ENCODE measurements at regions not wholly inside any gene's neighbourhood (a gene's known extent, or its start where the extent isn't known, plus 50 kb on each side); places are given as distances from the start of the nearest gene placed in this dataset.
A peak's percentile ranks its signal among the peaks of the same experiment; 100 is the strongest.

DNA sequence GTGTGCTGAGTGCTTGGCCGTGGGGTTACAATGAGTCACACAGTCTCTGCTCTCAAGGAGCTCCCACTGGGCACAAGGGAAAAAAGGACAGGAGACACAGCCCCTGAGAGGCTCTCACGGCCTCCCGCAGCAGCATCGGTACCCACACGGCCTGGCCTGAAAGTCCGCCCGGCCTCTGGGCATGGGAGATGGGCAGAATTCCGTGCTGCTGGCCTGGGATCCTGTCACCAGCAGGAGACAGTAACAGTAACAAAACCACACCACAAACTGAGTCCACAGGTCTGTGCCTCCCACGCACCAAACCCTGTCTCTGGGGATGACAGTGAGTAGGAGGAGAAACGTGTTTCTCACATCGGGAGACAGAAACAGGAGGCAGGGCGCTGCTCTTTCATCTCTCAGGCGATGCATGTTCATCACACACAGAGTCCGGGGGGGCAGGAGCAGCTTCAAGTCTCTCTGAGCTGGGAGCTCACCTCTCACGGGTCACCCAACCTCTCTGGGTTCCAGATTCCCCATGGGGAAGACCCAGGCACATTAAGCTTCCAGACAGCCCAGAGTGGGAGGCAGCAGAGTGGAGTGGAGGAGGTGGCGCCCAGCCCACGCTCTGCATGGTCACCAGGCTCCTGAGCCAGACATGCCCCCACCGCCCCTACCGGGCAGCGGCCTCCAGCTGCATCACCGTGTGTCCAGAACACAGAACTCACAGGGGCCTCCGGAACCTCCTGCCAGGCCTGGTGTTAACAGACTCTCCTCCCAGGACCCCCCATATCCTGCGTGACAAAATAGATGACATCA, 124.7 kb upstream of the VSTM2B start:
- DNase-seq = no peak

DNA sequence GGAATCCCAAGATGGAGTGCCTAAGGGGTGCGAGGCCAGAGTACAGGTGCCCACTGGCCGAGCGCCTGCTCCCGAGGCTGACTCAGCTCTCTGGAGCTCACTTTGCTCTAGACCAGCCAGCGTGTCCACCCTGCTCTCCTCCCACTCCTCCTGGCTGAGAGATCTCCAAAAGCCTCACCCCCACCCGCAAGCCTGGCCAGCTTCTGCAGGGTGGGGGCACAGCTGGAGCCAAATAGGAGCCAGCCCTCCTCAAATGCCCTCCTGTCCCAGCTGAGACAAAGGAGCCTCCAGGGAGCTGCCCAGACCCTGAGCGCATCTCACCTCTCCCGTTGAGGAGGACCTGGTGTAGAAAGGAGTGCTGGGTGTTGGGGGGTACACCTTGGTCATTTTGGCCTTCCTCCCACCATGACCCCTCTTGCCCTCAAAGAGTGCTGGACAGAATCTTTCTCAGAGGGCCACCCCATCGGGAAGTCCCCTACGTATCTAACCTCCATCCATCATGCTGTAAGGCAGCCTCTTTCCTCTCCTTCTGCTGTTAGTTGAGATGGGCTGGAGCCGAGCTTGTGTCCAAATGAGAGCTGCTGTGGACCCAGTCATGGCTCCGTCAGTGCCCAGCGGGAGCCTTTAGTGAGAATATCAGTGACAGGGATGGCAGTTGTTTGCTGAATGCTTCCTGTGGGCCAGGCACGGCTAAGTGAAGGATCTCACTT, 123.9 kb upstream of the VSTM2B start:
- no peak for DNase-seq

DNA sequence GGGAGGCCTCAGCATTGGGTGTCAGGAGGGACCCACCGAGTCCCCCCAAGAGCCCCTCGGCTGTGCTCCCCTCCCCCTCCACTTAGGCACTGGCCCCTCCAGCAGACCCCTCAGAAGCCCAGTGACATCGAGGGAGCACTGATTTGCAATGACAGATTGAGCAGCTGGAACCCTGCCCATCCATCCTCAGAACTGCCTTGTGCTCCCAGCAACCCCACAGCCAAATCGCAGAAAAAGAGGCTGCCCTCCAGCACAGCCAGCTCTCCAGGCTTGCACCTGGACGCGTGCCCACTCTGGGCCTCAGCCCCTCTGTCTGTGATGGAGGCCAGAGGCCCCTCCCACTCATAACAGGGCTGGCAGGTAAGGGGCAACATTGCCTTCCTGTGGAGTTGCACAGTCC, 123.2 kb upstream of the VSTM2B start:
- DNase-seq = no peak

DNA sequence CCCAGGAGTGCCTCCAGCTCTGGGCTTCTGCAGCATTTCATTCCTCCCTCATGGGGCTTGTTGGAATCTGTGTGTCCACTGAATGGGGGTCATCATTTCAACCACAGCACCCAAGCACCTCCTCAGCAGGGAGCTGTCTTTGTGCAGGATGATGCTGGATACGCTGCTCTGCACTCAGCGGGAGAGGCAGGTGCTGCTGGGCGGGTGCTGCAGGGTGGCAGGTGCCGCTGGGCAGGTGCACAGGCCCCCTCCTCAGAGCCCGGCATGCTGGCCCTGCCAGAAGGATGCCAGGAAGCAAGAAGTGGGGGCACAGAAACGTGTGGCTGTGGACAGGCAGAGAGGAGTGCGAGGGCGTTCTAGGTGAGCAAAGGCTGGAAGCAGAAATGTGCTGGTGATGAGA, 121.8 kb upstream of the VSTM2B start:
- no peak for DNase-seq

DNA sequence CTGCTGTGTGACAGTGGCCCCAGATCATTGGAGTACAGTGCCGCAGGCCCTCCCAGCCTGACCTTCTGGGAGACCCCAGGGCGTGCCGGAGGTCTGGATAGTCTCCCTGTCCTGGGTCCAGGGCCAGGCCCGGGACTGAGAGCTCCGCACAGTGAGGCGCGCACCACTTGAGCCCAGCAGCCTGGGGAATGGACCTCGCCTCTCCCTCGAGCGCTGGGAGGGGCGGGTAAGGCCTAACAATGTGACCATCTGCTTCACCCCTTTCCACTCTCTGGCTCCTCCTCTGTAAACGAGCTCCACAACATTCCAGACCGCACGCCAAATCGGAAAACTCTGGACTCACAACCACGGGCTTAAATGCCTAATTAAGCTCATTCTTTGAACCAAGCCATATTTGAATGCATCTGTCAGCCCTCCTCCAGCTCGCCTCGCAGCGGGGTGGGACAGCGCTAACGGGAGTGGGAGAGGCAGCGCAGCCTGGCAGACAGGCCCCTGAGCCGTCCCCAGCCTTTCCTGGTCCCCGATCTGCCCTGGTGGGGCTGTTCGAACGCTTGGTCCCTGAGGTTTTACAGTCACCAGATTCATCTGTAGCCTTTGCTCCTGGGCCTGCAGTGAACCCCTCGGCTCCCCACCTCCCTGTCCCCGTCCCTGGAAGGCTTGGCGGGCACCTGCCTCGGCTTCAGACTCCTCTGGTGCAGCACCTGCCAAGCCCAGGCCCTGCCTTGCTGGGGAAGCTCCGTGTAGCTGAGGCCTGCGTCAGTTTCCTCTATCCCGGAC, 120.7 kb upstream of the VSTM2B start:
- peak; percentile 84 for DNase-seq

DNA sequence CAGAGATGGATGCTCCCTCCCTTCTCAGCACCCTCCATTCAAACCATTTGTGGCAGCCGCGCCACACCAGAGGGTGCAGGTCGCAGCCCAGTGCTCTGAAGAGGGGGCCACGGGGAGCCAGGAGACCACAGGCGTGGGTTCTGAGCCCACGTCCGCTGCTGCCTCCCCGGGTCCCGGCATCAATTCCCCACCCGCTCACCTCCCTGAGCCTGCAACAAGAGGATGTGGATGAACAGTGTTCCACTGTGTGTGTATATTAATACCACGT, 120.1 kb upstream of the VSTM2B start:
- no peak for DNase-seq

DNA sequence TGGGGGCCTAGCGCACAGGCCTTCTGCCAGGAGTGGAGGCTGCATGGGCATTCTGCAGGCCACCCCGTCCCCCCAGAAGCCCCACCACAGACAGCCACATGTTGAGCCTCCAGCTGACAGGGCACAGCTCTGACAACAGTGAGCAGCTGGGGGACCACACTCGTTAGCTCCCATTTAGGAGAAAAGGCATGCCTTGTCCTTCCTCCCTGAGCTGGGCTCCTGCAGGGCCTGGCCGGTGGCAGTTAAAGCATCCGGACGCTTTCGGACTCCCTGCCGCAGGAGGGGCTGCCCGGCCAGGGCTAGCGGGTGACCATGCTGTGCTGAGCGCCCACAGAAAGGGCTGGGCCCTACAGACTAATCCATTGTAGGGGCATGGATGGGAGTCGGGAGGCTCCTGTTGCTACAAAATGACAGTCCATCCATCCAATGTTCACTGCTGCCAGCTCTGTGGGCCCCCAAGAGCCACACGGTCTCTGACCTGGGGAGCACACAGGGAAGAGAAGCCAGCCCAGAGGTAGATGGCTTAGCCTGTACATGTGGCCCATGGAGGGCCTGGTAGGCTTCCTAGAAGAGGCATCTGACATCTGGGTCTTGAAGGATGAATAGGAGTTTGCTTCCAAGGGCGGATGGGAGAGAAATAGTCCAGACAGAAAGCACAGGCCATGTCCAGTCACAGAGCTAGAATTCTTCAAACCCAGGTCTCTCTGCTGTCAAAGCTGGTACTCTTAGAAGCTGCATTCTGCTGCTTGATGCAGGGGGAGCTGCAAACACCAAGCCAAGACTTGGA, 116.5 kb upstream of the VSTM2B start:
- DNase-seq = no peak

DNA sequence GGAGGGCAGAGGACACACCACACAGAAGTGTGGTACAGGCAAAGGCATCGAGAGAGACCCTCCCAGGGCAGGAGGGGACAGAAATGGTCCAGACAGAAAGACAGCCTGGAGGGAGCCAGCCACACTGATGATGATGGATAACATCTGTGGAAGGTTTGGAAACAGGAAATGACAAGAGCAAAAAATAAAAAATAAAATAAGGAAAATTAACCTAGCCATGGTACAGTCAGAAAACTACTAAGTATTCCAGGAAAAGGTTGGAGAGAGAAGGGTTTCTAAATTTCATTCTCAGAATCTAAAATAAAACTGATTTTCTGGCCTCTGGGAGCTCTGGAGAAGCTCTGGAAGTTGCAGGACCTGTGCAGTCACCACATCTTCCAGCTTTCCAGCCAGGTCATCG, 115.2 kb upstream of the VSTM2B start:
- peak; percentile 36 for DNase-seq

DNA sequence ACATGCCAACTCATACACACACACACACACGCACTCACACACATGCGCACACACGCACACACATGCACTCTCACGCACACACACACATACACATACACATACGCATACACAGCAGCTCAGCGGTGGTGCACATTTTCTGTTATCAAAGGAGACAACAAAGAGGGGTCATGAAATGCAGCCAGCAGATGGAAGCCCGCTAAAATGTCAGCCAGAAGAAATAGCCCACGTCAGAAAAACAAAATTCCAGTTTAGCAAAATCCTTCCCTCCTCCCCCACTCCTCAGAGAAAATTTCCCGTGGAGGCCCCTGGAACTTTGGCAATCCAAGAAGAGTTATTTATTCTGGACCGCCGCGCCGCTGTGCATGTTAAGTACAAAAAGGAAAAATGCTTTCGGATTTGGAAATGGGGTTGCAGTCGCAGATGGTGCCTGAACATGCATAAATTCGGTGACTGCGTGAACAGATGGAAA, 114.6 kb upstream of the VSTM2B start:
- DNase-seq = peak; percentile 87

DNA sequence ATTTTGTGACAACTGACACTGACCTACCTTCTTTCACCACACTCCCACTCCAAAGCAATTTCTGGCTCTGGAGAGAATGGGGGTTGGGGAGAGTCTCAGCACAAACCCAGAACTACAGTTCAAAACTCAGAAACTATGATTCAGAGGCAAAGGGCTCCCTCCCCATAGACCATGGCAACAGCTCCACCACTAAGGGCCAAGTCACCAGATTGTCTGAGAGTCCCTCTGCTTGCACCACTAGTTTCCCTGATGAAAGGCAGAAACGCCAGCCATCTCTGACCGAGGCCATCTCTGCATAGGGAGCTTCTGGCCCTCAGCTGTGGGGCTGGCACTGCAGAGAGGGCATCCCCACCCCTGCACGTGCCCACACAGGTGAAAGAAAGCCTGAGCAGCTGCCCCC, 112.4 kb upstream of the VSTM2B start:
- no peak for DNase-seq

DNA sequence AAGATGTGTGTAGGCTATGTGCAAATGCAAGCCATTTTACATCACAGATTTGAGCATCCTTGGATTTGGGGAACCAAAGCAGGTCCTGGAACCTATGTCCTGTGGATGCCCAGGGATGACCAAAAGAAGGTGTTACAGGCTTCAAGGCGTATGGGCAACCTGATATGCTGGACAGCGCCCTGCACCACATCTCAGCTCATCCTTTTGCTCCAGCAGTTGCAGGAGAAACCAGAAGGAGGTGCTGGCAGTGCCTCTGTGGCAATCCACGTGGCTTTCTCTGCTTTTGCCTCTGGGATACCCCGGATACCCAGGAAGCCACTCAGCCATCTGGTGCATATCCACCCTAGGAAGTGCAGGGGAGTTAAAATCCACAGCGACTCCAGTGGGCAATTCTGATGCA, 110.3 kb upstream of the VSTM2B start:
- DNase-seq = no peak

DNA sequence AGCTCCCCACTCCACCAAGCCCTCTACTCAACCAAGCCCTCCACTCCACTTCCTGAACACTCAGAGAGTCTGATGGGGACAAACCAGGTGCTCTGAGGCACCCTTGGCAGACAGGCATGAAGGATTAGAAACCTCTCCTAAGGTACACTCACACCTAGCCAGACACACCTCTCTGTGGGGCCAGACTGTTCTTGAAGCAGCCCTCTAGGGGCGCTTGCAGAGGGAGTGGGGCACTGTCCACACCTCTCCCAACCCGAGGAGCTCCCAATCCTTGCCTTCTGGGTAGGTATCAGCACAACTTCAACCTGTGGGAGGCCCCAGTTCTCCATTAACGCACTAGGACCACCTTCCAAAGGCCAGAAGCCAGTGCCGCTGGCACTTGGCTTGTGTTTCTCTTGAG, 108.7 kb upstream of the VSTM2B start:
- no peak for DNase-seq

DNA sequence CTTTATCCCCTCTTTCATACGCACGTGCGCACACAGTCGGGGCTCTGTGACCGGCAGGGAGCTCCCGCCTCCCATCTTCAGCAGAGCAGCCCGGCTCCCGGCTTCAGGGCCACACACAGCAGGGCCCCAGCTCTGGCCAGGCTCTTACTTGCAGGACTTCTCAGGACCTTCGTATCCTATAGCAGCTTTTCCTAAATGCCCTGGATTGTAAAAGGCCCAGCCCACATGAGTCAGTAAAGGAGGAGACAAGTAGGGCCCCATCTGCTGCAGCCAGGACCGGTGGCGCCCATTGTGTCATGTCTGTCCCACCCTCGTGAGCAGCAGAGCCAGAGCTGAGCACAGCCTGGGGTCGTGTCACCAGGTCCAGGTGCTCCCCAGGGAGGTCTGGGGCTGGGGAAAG, 107.6 kb upstream of the VSTM2B start:
- DNase-seq = no peak

DNA sequence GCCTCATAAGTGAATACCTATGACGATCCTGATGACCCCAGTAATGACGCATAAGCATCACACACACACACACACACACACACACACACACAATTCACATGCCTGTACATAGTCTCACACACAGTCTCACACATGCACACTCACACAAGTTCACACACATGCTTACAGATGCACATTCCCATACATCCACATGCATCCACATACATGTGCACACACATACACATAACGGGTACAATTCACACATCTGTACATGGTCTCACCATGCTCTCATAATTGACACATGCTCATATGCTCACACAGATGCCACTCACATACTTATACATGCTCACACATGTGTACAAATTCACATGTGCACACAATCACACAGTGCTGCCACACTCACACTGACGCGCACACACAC, 105.7 kb upstream of the VSTM2B start:
- DNase-seq = no peak

DNA sequence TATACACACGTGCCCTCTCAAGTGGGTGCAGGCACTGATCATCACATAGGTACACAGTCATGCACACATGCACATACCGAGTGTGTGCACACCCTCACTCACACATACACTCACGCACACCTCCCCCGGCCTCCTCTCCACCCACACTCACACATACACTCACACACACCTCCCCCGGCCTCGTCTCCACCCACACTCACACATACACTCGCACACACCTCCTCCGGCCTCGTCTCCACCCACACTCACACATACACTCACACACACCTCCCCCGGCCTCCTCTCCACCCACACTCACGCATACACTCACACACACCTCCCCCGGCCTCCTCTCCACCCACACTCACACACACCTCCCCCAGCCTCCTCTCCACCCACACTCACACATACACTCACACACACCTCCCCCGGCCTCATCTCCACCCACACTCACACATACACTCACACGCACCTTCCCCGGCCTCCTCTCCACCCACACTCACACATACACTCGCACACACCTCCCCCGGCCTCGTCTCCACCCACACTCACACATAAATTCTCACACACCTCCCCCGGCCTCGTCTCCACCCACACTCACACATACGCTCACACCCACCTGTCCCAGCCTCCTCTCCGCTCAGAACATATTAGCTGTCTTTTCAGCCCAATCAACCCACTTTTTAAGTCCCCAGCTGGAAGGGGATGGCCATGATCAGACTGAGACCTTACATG, 105.2 kb upstream of the VSTM2B start:
- no peak for DNase-seq

DNA sequence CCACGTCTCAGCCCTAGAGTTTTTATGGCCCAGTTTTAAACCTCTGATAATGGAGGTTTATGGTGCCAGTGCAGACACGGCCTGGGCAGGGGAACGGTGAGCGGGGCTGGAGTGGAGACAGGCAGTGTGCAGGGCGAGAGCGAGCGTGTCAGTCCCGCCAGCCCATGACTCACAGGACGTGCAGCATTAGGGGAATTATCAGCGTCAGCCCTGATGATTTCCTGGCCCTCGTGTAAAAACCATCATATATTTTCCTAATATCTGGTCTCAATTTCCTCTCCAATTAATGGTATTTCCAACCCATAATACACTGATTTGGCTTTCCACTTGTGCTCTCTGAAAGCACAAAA, 104.6 kb upstream of the VSTM2B start:
- DNase-seq = peak; percentile 47

DNA sequence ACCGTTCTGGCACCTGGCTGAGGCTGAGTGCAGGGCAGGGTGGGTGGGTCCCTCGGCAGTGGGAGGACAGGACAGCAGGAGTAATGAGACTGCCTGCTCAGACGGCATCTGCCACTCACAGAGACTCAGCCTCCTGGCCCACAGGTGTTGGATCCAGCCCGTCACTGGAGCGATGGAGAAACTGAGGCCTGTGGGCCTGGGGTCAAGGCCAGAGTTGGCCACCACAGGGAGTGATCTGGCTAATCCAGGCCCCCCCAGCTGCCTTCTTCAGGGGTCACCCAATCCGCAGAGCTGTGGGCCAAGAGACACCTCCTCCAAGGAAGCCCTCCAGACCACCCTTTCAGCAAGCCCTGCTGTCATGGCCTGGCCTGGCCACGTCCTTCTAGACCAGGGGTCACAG, 103.7 kb upstream of the VSTM2B start:
- DNase-seq = no peak

DNA sequence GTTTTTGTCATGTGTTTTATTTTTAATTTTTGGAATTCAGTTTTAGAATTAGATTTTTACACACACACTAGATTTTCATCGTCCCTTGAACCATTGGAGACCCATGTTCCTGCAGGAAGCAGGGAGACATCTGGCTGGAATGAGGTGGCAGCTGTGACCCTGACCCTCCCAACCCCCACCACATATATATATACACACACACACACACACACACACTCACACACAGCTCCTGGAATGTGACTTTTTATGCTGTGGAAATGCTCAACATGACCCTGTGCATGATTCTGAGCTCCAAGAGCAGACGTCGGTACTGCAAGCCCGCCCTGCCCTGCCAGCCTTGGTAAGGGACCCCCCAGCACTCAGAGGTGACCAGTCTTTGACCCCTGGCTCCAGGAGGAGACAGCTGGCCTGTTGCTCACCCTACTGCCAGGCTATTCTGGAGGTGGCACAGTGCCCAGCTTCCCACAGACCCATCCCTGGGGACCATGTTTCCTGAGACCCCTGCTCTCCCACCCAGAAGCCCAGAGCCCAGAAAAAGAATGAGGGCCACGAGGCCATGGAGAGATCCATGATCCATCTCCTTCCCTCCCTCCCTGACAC, 103.2 kb upstream of the VSTM2B start:
- no peak for DNase-seq

DNA sequence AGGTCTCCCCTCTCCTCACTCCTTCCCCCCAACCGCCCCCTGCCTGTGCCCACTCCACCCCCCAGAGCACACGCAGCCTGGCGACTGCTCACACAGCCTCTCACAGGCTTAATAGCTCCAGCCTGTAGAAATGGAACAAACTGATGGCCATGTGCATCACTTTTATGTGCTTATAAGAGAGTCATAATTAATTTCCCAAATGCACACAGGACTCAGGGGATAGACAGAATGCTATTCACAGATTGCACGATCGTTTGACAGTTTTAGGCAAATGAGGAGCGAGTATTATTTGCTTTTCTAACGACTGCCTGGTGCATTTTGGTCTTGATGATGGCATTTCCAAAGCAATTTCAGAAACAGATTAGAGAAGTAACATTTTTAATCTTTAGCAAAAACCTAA, 97.7 kb upstream of the VSTM2B start:
- DNase-seq = no peak

DNA sequence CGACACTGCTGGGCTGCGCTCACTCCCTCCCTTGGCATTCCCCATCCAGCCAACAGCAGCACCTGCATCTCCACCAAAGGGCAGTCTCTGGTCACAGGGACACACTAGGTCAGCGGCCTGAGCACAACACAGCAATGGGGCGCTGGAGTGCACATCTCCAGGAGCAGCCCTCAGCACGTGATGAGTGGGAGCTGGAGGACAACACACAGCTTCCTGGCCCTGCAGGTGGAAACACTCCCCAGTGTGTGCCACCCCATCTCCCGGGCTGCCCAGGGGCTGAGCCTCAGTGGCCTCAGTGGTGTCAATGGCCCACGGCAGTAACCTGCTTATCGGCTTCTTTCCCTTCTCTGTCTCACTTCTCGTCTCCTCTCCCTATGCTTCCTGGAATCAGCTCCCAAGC, 96.8 kb upstream of the VSTM2B start:
- DNase-seq = no peak

DNA sequence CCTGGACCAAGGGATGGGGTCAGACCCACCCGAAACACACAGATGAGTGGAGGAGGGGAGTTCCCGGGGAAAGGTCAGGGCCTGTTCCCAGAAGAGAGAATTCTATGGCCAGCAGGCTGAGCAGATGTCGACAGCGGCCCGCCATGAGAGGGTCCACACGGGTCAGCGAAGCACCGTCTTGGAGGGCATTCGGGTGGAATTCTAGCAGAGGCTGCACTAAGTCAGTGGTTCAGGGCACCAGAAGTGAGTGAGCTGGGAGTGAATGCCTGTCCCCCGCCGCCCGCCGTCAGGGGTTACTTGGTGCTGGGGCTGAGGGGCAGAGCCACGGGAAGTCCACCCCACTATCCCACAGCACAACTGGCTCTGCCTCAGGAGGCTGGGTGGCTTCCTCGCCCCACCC, 96.2 kb upstream of the VSTM2B start:
- no peak for DNase-seq

DNA sequence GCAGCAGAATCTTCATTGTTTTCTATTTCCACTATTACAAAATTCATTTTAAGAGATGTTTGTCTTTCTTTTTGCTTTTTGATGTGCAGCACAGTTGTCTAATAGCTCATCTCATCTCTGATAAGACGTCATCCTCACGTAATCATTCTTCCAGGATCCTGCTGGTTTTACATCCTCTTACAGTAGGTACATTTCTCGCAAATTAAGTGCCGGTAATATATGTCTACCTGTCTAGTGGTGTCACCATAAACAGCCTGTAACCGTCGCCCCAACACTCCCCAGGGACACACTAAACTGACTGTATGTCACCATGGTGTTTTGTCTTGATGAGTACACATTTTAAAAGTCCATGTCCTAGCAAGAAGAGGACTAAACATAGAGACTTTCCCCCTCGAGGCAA, 94.5 kb upstream of the VSTM2B start:
- no peak for DNase-seq
